HEK293T (cell line): ENCODE measurements at regions not wholly inside any gene's neighbourhood (a gene's known extent, or its start where the extent isn't known, plus 50 kb on each side); places are given as distances from the start of the nearest gene placed in this dataset.

Source experiments
- ARNT ChIP-seq: fragments of 450-650 bp; IDR thresholded peaks from 2 replicates; pipeline ENCODE4 v1.6.1; 2017; ENCODE audit warnings: mild to moderate bottlenecking
- ELF4 ChIP-seq: fragments of 450-650 bp; IDR thresholded peaks from 2 replicates; pipeline ENCODE4 v1.6.1; 2017; ENCODE audit warnings: antibody characterized with exemption
- FOXK2 ChIP-seq: fragments of 450-650 bp; IDR thresholded peaks from 2 replicates; pipeline ENCODE4 v1.6.1; 2016; ENCODE audit warnings: mild to moderate bottlenecking
- LEF1 ChIP-seq: fragments of 450-650 bp; IDR thresholded peaks from 2 replicates; pipeline ENCODE4 v1.6.1; 2017; ENCODE audit warnings: mild to moderate bottlenecking, borderline replicate concordance
- SP1 ChIP-seq: fragments of 450-650 bp; IDR thresholded peaks from 2 replicates; pipeline ENCODE4 v1.6.1; 2017
- TF ChIP-seq, protein P1 (sequence below): fragments of 450-650 bp; IDR thresholded peaks from 2 replicates; pipeline ENCODE4 v1.6.1; 2016

DNA sequence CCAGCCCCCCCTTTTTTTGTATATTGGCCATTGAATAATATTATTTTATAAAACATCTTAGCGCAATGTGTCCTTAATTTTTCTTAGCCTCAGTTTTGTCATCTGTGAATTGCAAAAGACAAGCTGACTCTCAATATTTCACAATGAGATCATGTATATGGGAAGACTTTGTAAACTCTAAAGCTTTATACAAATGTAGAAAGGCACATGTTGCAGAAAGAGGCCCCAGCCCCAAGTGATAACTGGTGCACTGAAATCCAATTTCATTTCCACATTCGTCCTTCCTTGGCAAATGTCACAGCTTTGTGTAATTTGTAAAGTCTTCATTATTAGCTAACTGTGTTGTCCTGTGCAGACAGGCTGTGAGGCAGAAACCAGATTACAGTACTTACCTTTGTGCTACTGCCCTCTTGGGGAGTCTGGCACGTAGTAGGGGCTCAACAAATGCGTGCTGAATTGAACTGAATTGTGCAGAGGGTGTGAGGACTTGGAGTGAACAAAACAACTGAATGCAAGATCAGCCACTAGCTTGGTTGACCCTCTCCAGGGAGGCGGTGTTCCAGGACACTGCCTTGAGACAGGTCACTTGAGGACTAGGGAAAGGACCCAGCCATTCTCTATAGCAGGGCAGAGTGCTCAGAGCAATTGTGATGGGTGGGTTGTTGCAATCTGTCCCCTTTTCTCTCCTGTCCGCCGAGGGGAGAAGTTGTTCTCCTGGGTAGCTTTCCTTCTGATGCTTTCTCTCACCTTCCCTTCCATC is 74.6 kb downstream of the LMO4 start:
- TF ChIP-seq ELF4 = no peak
- no peak for TF ChIP-seq LEF1
- TF ChIP-seq FOXK2 = no peak
- no peak for TF ChIP-seq SP1
- TF ChIP-seq, protein P1, sequence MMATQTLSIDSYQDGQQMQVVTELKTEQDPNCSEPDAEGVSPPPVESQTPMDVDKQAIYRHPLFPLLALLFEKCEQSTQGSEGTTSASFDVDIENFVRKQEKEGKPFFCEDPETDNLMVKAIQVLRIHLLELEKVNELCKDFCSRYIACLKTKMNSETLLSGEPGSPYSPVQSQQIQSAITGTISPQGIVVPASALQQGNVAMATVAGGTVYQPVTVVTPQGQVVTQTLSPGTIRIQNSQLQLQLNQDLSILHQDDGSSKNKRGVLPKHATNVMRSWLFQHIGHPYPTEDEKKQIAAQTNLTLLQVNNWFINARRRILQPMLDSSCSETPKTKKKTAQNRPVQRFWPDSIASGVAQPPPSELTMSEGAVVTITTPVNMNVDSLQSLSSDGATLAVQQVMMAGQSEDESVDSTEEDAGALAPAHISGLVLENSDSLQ = no peak
- no peak for TF ChIP-seq ARNT
